PC-9 (cell line): ENCODE measurements at regions not wholly inside any gene's neighbourhood (a gene's known extent, or its start where the extent isn't known, plus 50 kb on each side); places are given as distances from the start of the nearest gene placed in this dataset.

Source experiments
- BruUV-seq: library from RNA; stranded (reverse); fragments of 400-500 nt; replicated peaks from 2 replicates; lab custom pipeline; 2021; lab: Mats Ljungman, UMichigan
- CTCF ChIA-PET: fragments of 300-600 bp; sonication (Branson Sonifier 250); formaldehyde crosslinking; loops from one replicate; lab custom pipeline; 2022; ENCODE audit warnings: antibody characterized with exemption; lab: Charles Lee
- POLR2A ChIA-PET: fragments of 300-600 bp; sonication (Branson Sonifier 250); formaldehyde crosslinking; loops from one replicate; lab custom pipeline; 2022; ENCODE audit warnings: antibody characterized with exemption; ENCODE audit not compliant: unreplicated experiment; lab: Charles Lee
- DNase-seq, 2 experiments: peaks; one replicate each; pipeline versions ENCODE4 v3.0.0 to v3.0.0-alpha.2; 2015 to 2022; ENCODE audit warnings: mixed read lengths in 1 of 2
- H2AFZ ChIP-seq: fragments of 200-600 bp; sonication (generic); 2 replicates; pipeline ENCODE4 v1.8.1; 2017; ENCODE audit warnings: antibody characterized with exemption
- H3F3A ChIP-seq: fragments of 200-600 bp; sonication (generic); 2 replicates; pipeline ENCODE4 v1.8.1; 2017; ENCODE audit warnings: antibody characterized with exemption, mild to moderate bottlenecking, low read depth; ENCODE audit not compliant: insufficient read depth
- H3K27ac ChIP-seq: fragments of 200-600 bp; sonication (generic); 2 replicates; pipeline ENCODE4 v1.6.1; 2016; ENCODE audit warnings: mixed run types
- H3K27me3 ChIP-seq: fragments of 200-600 bp; sonication (generic); 2 replicates; pipeline ENCODE4 v1.6.1; 2016; ENCODE audit warnings: low read depth, mixed run types; ENCODE audit not compliant: insufficient read depth
- H3K36me3 ChIP-seq: fragments of 200-600 bp; sonication (generic); 2 replicates; pipeline ENCODE4 v1.6.1; 2016; ENCODE audit warnings: low read depth, mixed run types
- H3K4me1 ChIP-seq: fragments of 200-600 bp; sonication (generic); replicated peaks from 2 replicates; pipeline ENCODE4 v1.6.1; 2016; ENCODE audit warnings: mixed run types; ENCODE audit not compliant: insufficient read depth
- H3K4me2 ChIP-seq: fragments of 200-600 bp; sonication (generic); 2 replicates; pipeline ENCODE4 v1.6.1; 2017; ENCODE audit warnings: mixed run types
- H3K4me3 ChIP-seq: fragments of 200-600 bp; sonication (generic); 2 replicates; pipeline ENCODE4 v1.6.1; 2016; ENCODE audit warnings: mixed run types
- H3K79me2 ChIP-seq: fragments of 200-600 bp; sonication (generic); 2 replicates; pipeline ENCODE4 v1.6.1; 2017; ENCODE audit warnings: low read depth, mixed run types
- H3K9me2 ChIP-seq: fragments of 200-600 bp; sonication (generic); 2 replicates; pipeline ENCODE4 v1.8.1; 2017; ENCODE audit warnings: mild to moderate bottlenecking; ENCODE audit not compliant: insufficient read depth
- H3K9me3 ChIP-seq: fragments of 200-600 bp; sonication (generic); 2 replicates; pipeline ENCODE4 v1.8.1; 2016; ENCODE audit warnings: low read depth; ENCODE audit not compliant: insufficient read depth
- H4K20me1 ChIP-seq: fragments of 200-600 bp; sonication (generic); 2 replicates; pipeline ENCODE4 v1.8.1; 2017; ENCODE audit not compliant: insufficient read depth
- EZH2 ChIP-seq: fragments of 200-600 bp; sonication (generic); IDR thresholded peaks from 2 replicates; pipeline ENCODE4 v1.8.0; 2017; ENCODE audit warnings: antibody characterized with exemption, low read depth
- intact Hi-C: fragments of 100-400 bp; cut with micrococcal nuclease; formaldehyde crosslinking; loops from one replicate; pipeline ENCODE4 v1.10.0; 2022; ENCODE audit not compliant: unreplicated experiment
- TF ChIP-seq, protein P1 (sequence below): fragments of 200-600 bp; sonication (generic); conservative IDR thresholded peaks from 2 replicates; pipeline ENCODE4 v1.6.1; 2017; ENCODE audit warnings: mixed run types, antibody characterized with exemption, mild to moderate bottlenecking, moderate library complexity

DNA sequence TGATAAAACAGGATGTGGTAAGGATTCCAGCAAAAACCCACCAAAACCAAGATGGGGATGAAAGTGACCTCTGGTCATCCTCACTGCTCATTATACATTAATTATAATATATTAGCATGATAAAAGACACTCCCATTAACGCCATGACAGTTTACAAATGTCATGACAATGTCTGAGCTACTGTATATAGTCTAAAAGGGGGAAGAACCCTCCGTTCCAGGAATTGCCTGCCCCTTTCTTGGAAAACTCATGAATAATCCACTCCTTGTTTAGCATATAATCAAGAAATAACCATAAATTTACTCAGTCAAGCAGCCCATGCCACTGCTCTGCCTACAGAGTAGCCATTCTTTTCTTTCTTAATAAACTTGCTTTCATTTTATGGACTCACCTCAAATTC lies 96.4 kb upstream of the VLDLR start:
- H3K9me3 ChIP-seq, result no peaks in the 10 kb centered on the region
- no peak for DNase-seq
- H3F3A ChIP-seq, result no peaks in the 10 kb centered on the region
- no peaks in the 10 kb centered on the region for H3K36me3 ChIP-seq
- no peak overlapping the region for H3K4me3 ChIP-seq
- H3K4me1 ChIP-seq, result no peaks in the 10 kb centered on the region
- CTCF ChIA-PET, result no interaction called here
- H3K27me3 ChIP-seq, result no peaks in the 10 kb centered on the region
- H4K20me1 ChIP-seq, result no peaks in the 10 kb centered on the region
- TF ChIP-seq, protein P1, sequence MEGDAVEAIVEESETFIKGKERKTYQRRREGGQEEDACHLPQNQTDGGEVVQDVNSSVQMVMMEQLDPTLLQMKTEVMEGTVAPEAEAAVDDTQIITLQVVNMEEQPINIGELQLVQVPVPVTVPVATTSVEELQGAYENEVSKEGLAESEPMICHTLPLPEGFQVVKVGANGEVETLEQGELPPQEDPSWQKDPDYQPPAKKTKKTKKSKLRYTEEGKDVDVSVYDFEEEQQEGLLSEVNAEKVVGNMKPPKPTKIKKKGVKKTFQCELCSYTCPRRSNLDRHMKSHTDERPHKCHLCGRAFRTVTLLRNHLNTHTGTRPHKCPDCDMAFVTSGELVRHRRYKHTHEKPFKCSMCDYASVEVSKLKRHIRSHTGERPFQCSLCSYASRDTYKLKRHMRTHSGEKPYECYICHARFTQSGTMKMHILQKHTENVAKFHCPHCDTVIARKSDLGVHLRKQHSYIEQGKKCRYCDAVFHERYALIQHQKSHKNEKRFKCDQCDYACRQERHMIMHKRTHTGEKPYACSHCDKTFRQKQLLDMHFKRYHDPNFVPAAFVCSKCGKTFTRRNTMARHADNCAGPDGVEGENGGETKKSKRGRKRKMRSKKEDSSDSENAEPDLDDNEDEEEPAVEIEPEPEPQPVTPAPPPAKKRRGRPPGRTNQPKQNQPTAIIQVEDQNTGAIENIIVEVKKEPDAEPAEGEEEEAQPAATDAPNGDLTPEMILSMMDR, result no peak
- intact Hi-C loops, result no loop called here
- POLR2A ChIA-PET, result no interaction called here
- H3K4me2 ChIP-seq, result no peak overlapping the region
- no peak overlapping the region for H3K27ac ChIP-seq
- no TSS peak for BruUV-seq
- no peak overlapping the region for H2AFZ ChIP-seq
- H3K9me2 ChIP-seq, result no peaks in the 10 kb centered on the region
- H3K79me2 ChIP-seq, result no peaks in the 10 kb centered on the region

DNA sequence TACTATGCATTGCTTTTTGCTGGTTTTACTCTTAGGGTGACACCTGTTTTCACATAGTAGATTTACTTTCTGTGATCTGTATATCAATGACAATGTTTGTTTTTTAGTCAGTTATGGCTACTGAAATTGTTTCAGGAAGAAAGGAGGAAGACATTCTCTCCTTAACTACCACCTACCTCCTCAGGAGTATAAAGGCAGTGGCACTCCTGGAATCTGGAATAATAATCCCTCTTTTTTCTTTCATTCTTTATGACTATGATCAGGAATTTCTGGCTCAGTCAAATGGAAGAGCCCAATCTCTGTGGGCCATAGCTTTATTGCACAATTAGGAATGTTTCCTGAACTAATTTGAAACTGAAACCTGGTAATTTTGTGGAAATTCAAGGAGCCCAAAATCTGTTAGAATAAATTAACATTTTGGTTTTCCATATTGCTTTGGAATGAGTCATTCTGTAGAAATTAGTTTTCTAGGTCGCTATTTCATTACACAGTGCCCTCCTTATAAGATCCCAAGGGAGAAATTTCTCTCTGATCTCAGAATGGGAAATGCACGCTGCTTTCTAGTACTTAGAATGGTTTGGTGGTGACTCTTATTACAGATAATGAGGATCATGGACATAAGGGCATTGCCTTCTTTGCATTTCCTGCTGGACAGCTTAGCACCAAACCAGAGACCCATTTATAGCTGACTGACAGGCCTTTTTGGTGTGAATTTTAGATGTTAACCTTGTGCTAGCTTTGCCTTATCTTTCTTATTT lies 95.3 kb upstream of the VLDLR start:
- no peak overlapping the region for H3K27ac ChIP-seq
- intact Hi-C loops, result no loop called here
- H3K9me3 ChIP-seq, result no peaks in the 10 kb centered on the region
- DNase-seq, result no peak
- CTCF ChIA-PET, result no interaction called here
- TF ChIP-seq, protein P1, result no peak
- TF ChIP-seq EZH2, result no peak
- no peaks in the 10 kb centered on the region for H3K27me3 ChIP-seq
- no peak overlapping the region for H2AFZ ChIP-seq
- no peaks in the 10 kb centered on the region for H4K20me1 ChIP-seq
- no peaks in the 10 kb centered on the region for H3K79me2 ChIP-seq
- no peaks in the 10 kb centered on the region for H3K4me1 ChIP-seq
- no peak overlapping the region for H3K4me2 ChIP-seq
- H3K9me2 ChIP-seq, result no peaks in the 10 kb centered on the region
- H3F3A ChIP-seq, result no peaks in the 10 kb centered on the region
- no peaks in the 10 kb centered on the region for H3K36me3 ChIP-seq
- POLR2A ChIA-PET, result no interaction called here
- no TSS peak for BruUV-seq
- H3K4me3 ChIP-seq, result no peak overlapping the region

DNA sequence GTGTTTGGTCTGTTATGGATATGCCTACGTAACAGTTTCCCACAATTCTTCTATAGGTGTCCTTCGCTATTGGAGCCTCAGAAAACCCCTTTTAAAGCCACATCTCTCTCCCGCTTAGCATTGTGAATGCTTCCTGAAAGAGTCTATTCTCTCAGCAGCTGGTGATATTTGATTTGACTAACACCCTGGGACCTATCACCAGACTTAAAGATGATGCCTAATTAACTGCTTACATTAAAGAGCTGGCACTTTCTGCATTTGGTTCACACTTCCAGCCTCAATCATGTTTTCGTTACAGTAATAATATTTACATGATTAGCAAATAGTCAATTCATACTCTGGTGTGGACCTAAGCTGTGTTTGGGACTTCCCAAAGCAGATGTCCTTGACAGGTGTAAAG lies 90.1 kb upstream of the VLDLR start:
- TF ChIP-seq, protein P1, result no peak
- no peak for TF ChIP-seq EZH2
- H3K27ac ChIP-seq, result no peak overlapping the region
- no peaks in the 10 kb centered on the region for H3K27me3 ChIP-seq
- intact Hi-C loops, result no loop called here
- no peaks in the 10 kb centered on the region for H3F3A ChIP-seq
- no peaks in the 10 kb centered on the region for H3K9me2 ChIP-seq
- no peak overlapping the region for H3K4me3 ChIP-seq
- no peak for DNase-seq
- no peaks in the 10 kb centered on the region for H3K36me3 ChIP-seq
- ChIA-PET CTCF (no interaction called here), POLR2A (no interaction called here)
- no peaks in the 10 kb centered on the region for H3K79me2 ChIP-seq
- no peaks in the 10 kb centered on the region for H3K9me3 ChIP-seq
- no TSS peak for BruUV-seq
- H4K20me1 ChIP-seq, result no peaks in the 10 kb centered on the region
- no peak overlapping the region for H3K4me2 ChIP-seq
- no peaks in the 10 kb centered on the region for H3K4me1 ChIP-seq
- no peak overlapping the region for H2AFZ ChIP-seq
